Omental fat pad (tissue), 3 donors: ENCODE measurements at regions not wholly inside any gene's neighbourhood (a gene's known extent, or its start where the extent isn't known, plus 50 kb on each side); places are given as distances from the start of the nearest gene placed in this dataset.

Experiments
- ATAC-seq: fragments of 150-250 bp; one replicate; pipeline ENCODE4 v1.9.1; 2016; ENCODE audit warnings: mild to moderate bottlenecking, moderate library complexity; ENCODE audit not compliant: low FRiP score
- DNase-seq: peaks from one replicate; pipeline ENCODE4 v3.0.0-alpha.2; 2019; ENCODE audit warnings: low spot score
- CTCF ChIP-seq, 3 donors: fragments of 450-650 bp; IDR thresholded peaks; one replicate each; pipeline ENCODE4 v1.5.1; 2016 to 2017; ENCODE audit warnings: antibody characterized with exemption in 3 of 3, mild to moderate bottlenecking in 3 of 3, moderate library complexity in 2 of 3

- ATAC-seq (no peak), DNase-seq (no peak)
- TF ChIP-seq CTCF (IDR thresholded peaks at IDR 0.05) = no peak
These were observed 82.5 kb upstream of the BAIAP2L1 start for GRCh38 chr7:98483276-98483963.

- no peak for TF ChIP-seq CTCF (IDR thresholded peaks at IDR 0.05)
- ATAC-seq = no peak
These were observed 78.4 kb upstream of the BAIAP2L1 start for GRCh38 chr7:98479318-98479717.

GRCh38 chr7:98475352-98475751 lies 74.5 kb upstream of the BAIAP2L1 start:
- DNase-seq (no peak), ATAC-seq (no peak)

More at GRCh38 chr7:98479318-98479717, 78.4 kb upstream of the BAIAP2L1 start:
- no peak for DNase-seq

GRCh38 chr7:98474558-98474957 lies 73.7 kb upstream of the BAIAP2L1 start:
- no peak for DNase-seq
- ATAC-seq = no peak
- no peak for TF ChIP-seq CTCF (IDR thresholded peaks at IDR 0.05)

More at GRCh38 chr7:98475352-98475751, 74.5 kb upstream of the BAIAP2L1 start:
- TF ChIP-seq CTCF (IDR thresholded peaks at IDR 0.05) = no peak

- no peak for TF ChIP-seq CTCF (IDR thresholded peaks at IDR 0.05)
- no peak for ATAC-seq
These were observed 71.6 kb upstream of the BAIAP2L1 start for GRCh38 chr7:98472521-98472954.

GRCh38 chr7:98470485-98471240 lies 69.8 kb upstream of the BAIAP2L1 start:
- TF ChIP-seq CTCF (IDR thresholded peaks at IDR 0.05) = no peak
- DNase-seq (no peak), ATAC-seq (peak; percentile 51)

More at GRCh38 chr7:98472521-98472954, 71.6 kb upstream of the BAIAP2L1 start:
- DNase-seq = no peak
